ENCODE measurements at regions not wholly inside any gene's neighbourhood (a gene's known extent, or its start where the extent isn't known, plus 50 kb on each side); places are given as distances from the start of the nearest gene placed in this dataset.

- Histone ChIP-seq H3K27ac (ENCODE audit: low read depth, low read length) (no peak overlapping the region), H3K79me1 (ENCODE audit: low read length) (no peaks in the 10 kb centered on the region), H3K9me3 (ENCODE audit: insufficient read depth, low read depth, low read length) (no peaks in the 10 kb centered on the region), H3K14ac (ENCODE audit: low read length) (no peak overlapping the region), H3K36me3 (ENCODE audit: control insufficient read depth in 1 of 2, insufficient read depth in 2 of 2, low read length in 2 of 2) (no peaks in the 10 kb centered on the region), H3K23ac (ENCODE audit: low read length) (no peak overlapping the region), H3K4me3 (ENCODE audit: low read depth, low read length) (no peak overlapping the region), H4K12ac (ENCODE audit: low read depth, low read length) (no peak overlapping the region), H4K91ac (ENCODE audit: low read depth, low read length) (no peak overlapping the region), H2BK5ac (ENCODE audit: low read depth, low read length, poor library complexity) (no peak overlapping the region), H2BK120ac (ENCODE audit: insufficient read depth, low read length, poor library complexity) (no peak overlapping the region), H3K27me3 (ENCODE audit: insufficient read depth, low read length) (no peaks in the 10 kb centered on the region), H3K4me1 (ENCODE audit: control insufficient read depth in 1 of 2, insufficient read depth in 2 of 2, low read length in 2 of 2) (no peaks in the 10 kb centered on the region), H3K79me2 (ENCODE audit: control insufficient read depth, insufficient read depth, low read length, poor library complexity) (no peaks in the 10 kb centered on the region), H2AK5ac (ENCODE audit: low read length) (no peak overlapping the region), H2AFZ (ENCODE audit: insufficient read depth, low read length, poor library complexity) (no peak overlapping the region), H3K9ac (ENCODE audit: low read length) (no peak overlapping the region), H3K18ac (ENCODE audit: low read length) (no peak overlapping the region), H3K4me2 (ENCODE audit: low read length) (no peak overlapping the region), H2BK12ac (ENCODE audit: low read length) (no peak overlapping the region), H4K8ac (ENCODE audit: low read depth, low read length) (no peak overlapping the region), H3K4ac (ENCODE audit: low read depth, low read length) (no peak overlapping the region)
- DNase-seq = no peak
- no CpG with 5 or more reads among the region's 3 CpGs for WGBS (ENCODE audit: extremely low coverage, insufficient coverage, insufficient read length)
Measured at GRCh38 chrX:106331606-106332005, 163.5 kb downstream of the PWWP3B start.

- Histone ChIP-seq H2BK5ac (ENCODE audit: low read depth, low read length, poor library complexity) (no peak overlapping the region), H3K79me1 (ENCODE audit: low read length) (no peaks in the 10 kb centered on the region), H3K27me3 (ENCODE audit: insufficient read depth, low read length) (no peaks in the 10 kb centered on the region), H3K27ac (ENCODE audit: low read depth, low read length) (no peak overlapping the region), H3K4me3 (ENCODE audit: low read depth, low read length) (no peak overlapping the region), H3K14ac (ENCODE audit: low read length) (no peak overlapping the region), H3K9ac (ENCODE audit: low read length) (no peak overlapping the region), H3K23ac (ENCODE audit: low read length) (no peak overlapping the region), H3K9me3 (ENCODE audit: insufficient read depth, low read depth, low read length) (no peaks in the 10 kb centered on the region), H3K79me2 (ENCODE audit: control insufficient read depth, insufficient read depth, low read length, poor library complexity) (no peaks in the 10 kb centered on the region), H2AFZ (ENCODE audit: insufficient read depth, low read length, poor library complexity) (no peak overlapping the region), H4K12ac (ENCODE audit: low read depth, low read length) (no peak overlapping the region), H4K8ac (ENCODE audit: low read depth, low read length) (no peak overlapping the region), H2BK12ac (ENCODE audit: low read length) (no peak overlapping the region), H3K4me2 (ENCODE audit: low read length) (no peak overlapping the region), H2BK120ac (ENCODE audit: insufficient read depth, low read length, poor library complexity) (no peak overlapping the region), H3K4ac (ENCODE audit: low read depth, low read length) (no peak overlapping the region), H3K18ac (ENCODE audit: low read length) (no peak overlapping the region), H4K91ac (ENCODE audit: low read depth, low read length) (no peak overlapping the region), H3K4me1 (ENCODE audit: control insufficient read depth in 1 of 2, insufficient read depth in 2 of 2, low read length in 2 of 2) (no peaks in the 10 kb centered on the region), H2AK5ac (ENCODE audit: low read length) (no peak overlapping the region), H3K36me3 (ENCODE audit: control insufficient read depth in 1 of 2, insufficient read depth in 2 of 2, low read length in 2 of 2) (no peaks in the 10 kb centered on the region)
- no CpG with 5 or more reads among the region's 3 CpGs for WGBS (ENCODE audit: extremely low coverage, insufficient coverage, insufficient read length)
- no peak for DNase-seq
Measured at GRCh38 chrX:106341823-106342222, 173.7 kb downstream of the PWWP3B start.

- Histone ChIP-seq H3K9ac (ENCODE audit: low read length) (no peak overlapping the region), H3K9me3 (ENCODE audit: insufficient read depth, low read depth, low read length) (no peaks in the 10 kb centered on the region), H3K23ac (ENCODE audit: low read length) (no peak overlapping the region), H3K27ac (ENCODE audit: low read depth, low read length) (no peak overlapping the region), H2BK120ac (ENCODE audit: insufficient read depth, low read length, poor library complexity) (no peak overlapping the region), H2AFZ (ENCODE audit: insufficient read depth, low read length, poor library complexity) (no peak overlapping the region), H4K8ac (ENCODE audit: low read depth, low read length) (no peak overlapping the region), H3K36me3 (ENCODE audit: control insufficient read depth in 1 of 2, insufficient read depth in 2 of 2, low read length in 2 of 2) (no peaks in the 10 kb centered on the region), H2AK5ac (ENCODE audit: low read length) (no peak overlapping the region), H4K91ac (ENCODE audit: low read depth, low read length) (no peak overlapping the region), H3K4ac (ENCODE audit: low read depth, low read length) (no peak overlapping the region), H3K4me3 (ENCODE audit: low read depth, low read length) (no peak overlapping the region), H3K4me2 (ENCODE audit: low read length) (no peak overlapping the region), H4K12ac (ENCODE audit: low read depth, low read length) (no peak overlapping the region), H3K14ac (ENCODE audit: low read length) (no peak overlapping the region), H3K18ac (ENCODE audit: low read length) (no peak overlapping the region), H2BK5ac (ENCODE audit: low read depth, low read length, poor library complexity) (no peak overlapping the region), H3K79me2 (ENCODE audit: control insufficient read depth, insufficient read depth, low read length, poor library complexity) (no peaks in the 10 kb centered on the region), H3K79me1 (ENCODE audit: low read length) (no peaks in the 10 kb centered on the region), H3K4me1 (ENCODE audit: control insufficient read depth in 1 of 2, insufficient read depth in 2 of 2, low read length in 2 of 2) (no peaks in the 10 kb centered on the region), H3K27me3 (ENCODE audit: insufficient read depth, low read length) (no peaks in the 10 kb centered on the region), H2BK12ac (ENCODE audit: low read length) (no peak overlapping the region)
- DNase-seq = no peak
Measured at GRCh38 chrX:106356580-106356979, 188.5 kb downstream of the PWWP3B start.

GRCh38 chrX:106363214-106363613 lies 195.1 kb downstream of the PWWP3B start:
- Histone ChIP-seq H3K4ac (ENCODE audit: low read depth, low read length) (no peak overlapping the region), H2BK120ac (ENCODE audit: insufficient read depth, low read length, poor library complexity) (no peak overlapping the region), H3K4me1 (ENCODE audit: control insufficient read depth in 1 of 2, insufficient read depth in 2 of 2, low read length in 2 of 2) (no peaks in the 10 kb centered on the region), H4K91ac (ENCODE audit: low read depth, low read length) (no peak overlapping the region), H3K18ac (ENCODE audit: low read length) (no peak overlapping the region), H2AK5ac (ENCODE audit: low read length) (no peak overlapping the region), H2BK5ac (ENCODE audit: low read depth, low read length, poor library complexity) (no peak overlapping the region), H3K23ac (ENCODE audit: low read length) (no peak overlapping the region), H2AFZ (ENCODE audit: insufficient read depth, low read length, poor library complexity) (no peak overlapping the region), H4K8ac (ENCODE audit: low read depth, low read length) (no peak overlapping the region), H3K14ac (ENCODE audit: low read length) (no peak overlapping the region), H3K79me1 (ENCODE audit: low read length) (no peaks in the 10 kb centered on the region), H3K4me2 (ENCODE audit: low read length) (no peak overlapping the region), H3K27me3 (ENCODE audit: insufficient read depth, low read length) (no peaks in the 10 kb centered on the region), H4K12ac (ENCODE audit: low read depth, low read length) (no peak overlapping the region), H2BK12ac (ENCODE audit: low read length) (no peak overlapping the region), H3K4me3 (ENCODE audit: low read depth, low read length) (no peak overlapping the region), H3K9ac (ENCODE audit: low read length) (no peak overlapping the region), H3K9me3 (ENCODE audit: insufficient read depth, low read depth, low read length) (peaks cover 2% of the 10 kb centered on the region), H3K27ac (ENCODE audit: low read depth, low read length) (no peak overlapping the region), H3K79me2 (ENCODE audit: control insufficient read depth, insufficient read depth, low read length, poor library complexity) (no peaks in the 10 kb centered on the region), H3K36me3 (ENCODE audit: control insufficient read depth in 1 of 2, insufficient read depth in 2 of 2, low read length in 2 of 2) (no peaks in the 10 kb centered on the region)
- DNase-seq = no peak
- WGBS (ENCODE audit: extremely low coverage, insufficient coverage, insufficient read length) = no CpG with 5 or more reads among the region's 5 CpGs
